Stimulated activated naive CD8-positive, alpha-beta T cell treated with anti-CD3 and anti-CD28 coated beads, Interleukin-15, amount 100 ng/mL, for 72 hours (primary cell): ENCODE measurements at regions not wholly inside any gene's neighbourhood (a gene's known extent, or its start where the extent isn't known, plus 50 kb on each side); places are given as distances from the start of the nearest gene placed in this dataset.

ENCODE experiments used
- ATAC-seq: fragments of 150-1000 bp; cut with Tn5 transposase; 2 replicates; pipeline ENCODE4 v1.10.0; 2021; ENCODE audit warnings: mild to moderate bottlenecking, moderate library complexity
- DNase-seq, 2 donors: peaks; one replicate each; pipeline ENCODE4 v3.0.0; 2021 to 2022
- H3K27ac Mint-ChIP-seq, 2 donors: one replicate each; pipeline ENCODE4 v1.8.0; 2022; ENCODE audit warnings: mild to moderate bottlenecking in 2 of 2, mixed read lengths in 2 of 2, moderate library complexity in 2 of 2
- H3K27me3 Mint-ChIP-seq: one replicate; pipeline ENCODE4 v1.8.0; 2022; ENCODE audit warnings: mixed read lengths
- H3K4me1 Mint-ChIP-seq: one replicate; pipeline ENCODE4 v1.8.0; 2022; ENCODE audit warnings: mild to moderate bottlenecking, mixed read lengths
- H3K4me3 Mint-ChIP-seq, 2 donors: one replicate each; pipeline ENCODE4 v1.8.0; 2022; ENCODE audit warnings: mild to moderate bottlenecking in 2 of 2, mixed read lengths in 2 of 2, moderate library complexity in 1 of 2
- H3K9me3 Mint-ChIP-seq, 2 donors: one replicate each; pipeline ENCODE4 v1.8.0; 2022; ENCODE audit warnings: mixed read lengths in 2 of 2

GRCh38 chr13:112247471-112248405 is 128.4 kb upstream of the SPACA7 start:
- no peaks in the 10 kb centered on the region for H3K4me1 Mint-ChIP-seq
- no peak for ATAC-seq
- H3K4me3 Mint-ChIP-seq = no peak overlapping the region
- DNase-seq = no peak
- peaks cover 20% of the 10 kb centered on the region for H3K27me3 Mint-ChIP-seq
- no peak overlapping the region for H3K27ac Mint-ChIP-seq
- no peaks in the 10 kb centered on the region for H3K9me3 Mint-ChIP-seq

GRCh38 chr13:112248406-112248760 is 127.8 kb upstream of the SPACA7 start:
- ATAC-seq (no peak), DNase-seq (no peak)
- Mint-ChIP-seq H3K9me3 (no peaks in the 10 kb centered on the region), H3K4me1 (no peaks in the 10 kb centered on the region), H3K4me3 (no peak overlapping the region), H3K27ac (no peak overlapping the region), H3K27me3 (peaks cover 20% of the 10 kb centered on the region)

- H3K9me3 Mint-ChIP-seq = no peaks in the 10 kb centered on the region
- no peak for DNase-seq
- peaks cover 27% of the 10 kb centered on the region for H3K27me3 Mint-ChIP-seq
- H3K27ac Mint-ChIP-seq = no peak overlapping the region
- H3K4me3 Mint-ChIP-seq = no peak overlapping the region
- no peak for ATAC-seq
- no peaks in the 10 kb centered on the region for H3K4me1 Mint-ChIP-seq
These were observed 127.1 kb upstream of the SPACA7 start for GRCh38 chr13:112248862-112249592.

- peaks cover 0 to 4% of the 10 kb centered on the region in 2 donors for H3K9me3 Mint-ChIP-seq
- ATAC-seq (peak; percentile 14), DNase-seq (no peak)
- no peak overlapping the region for H3K4me3 Mint-ChIP-seq
- H3K4me1 Mint-ChIP-seq = no peaks in the 10 kb centered on the region
- H3K27ac Mint-ChIP-seq = no peak overlapping the region
- peaks cover 27% of the 10 kb centered on the region for H3K27me3 Mint-ChIP-seq
These were observed 126.2 kb upstream of the SPACA7 start for GRCh38 chr13:112249644-112250610.

GRCh38 chr13:112250788-112251445 is 125.2 kb upstream of the SPACA7 start:
- Mint-ChIP-seq H3K27me3 (peaks cover 34% of the 10 kb centered on the region), H3K27ac (no peak overlapping the region), H3K9me3 (peaks cover 0 to 11% of the 10 kb centered on the region in 2 donors), H3K4me1 (no peaks in the 10 kb centered on the region), H3K4me3 (no peak overlapping the region)
- DNase-seq = no peak
- ATAC-seq = no peak

- Mint-ChIP-seq H3K27ac (no peak overlapping the region), H3K4me1 (no peaks in the 10 kb centered on the region), H3K4me3 (no peak overlapping the region), H3K9me3 (peaks cover 0 to 11% of the 10 kb centered on the region in 2 donors), H3K27me3 (peaks cover 29% of the 10 kb centered on the region)
- ATAC-seq (no peak), DNase-seq (no peak)
These were observed 124.1 kb upstream of the SPACA7 start for GRCh38 chr13:112251930-112252585.

- peaks cover 25% of the 10 kb centered on the region for H3K27me3 Mint-ChIP-seq
- H3K9me3 Mint-ChIP-seq = peaks cover 0 to 11% of the 10 kb centered on the region in 2 donors
- no peak overlapping the region for H3K4me3 Mint-ChIP-seq
- ATAC-seq = no peak
- H3K4me1 Mint-ChIP-seq = no peaks in the 10 kb centered on the region
- no peak for DNase-seq
- H3K27ac Mint-ChIP-seq = no peak overlapping the region
These were observed 123.2 kb upstream of the SPACA7 start for GRCh38 chr13:112252804-112253590.

GRCh38 chr13:112253631-112254030 is 122.5 kb upstream of the SPACA7 start:
- Mint-ChIP-seq H3K4me3 (no peak overlapping the region), H3K9me3 (peaks cover 0 to 11% of the 10 kb centered on the region in 2 donors), H3K27me3 (peaks cover 24% of the 10 kb centered on the region), H3K27ac (no peak overlapping the region), H3K4me1 (no peaks in the 10 kb centered on the region)
- DNase-seq (no peak), ATAC-seq (no peak)

- peak overlapping the region in 1 of 2 donors; percentile 65 for H3K27ac Mint-ChIP-seq
- peaks cover 0 to 16% of the 10 kb centered on the region in 2 donors for H3K9me3 Mint-ChIP-seq
- no peak overlapping the region for H3K4me3 Mint-ChIP-seq
- DNase-seq (no peak), ATAC-seq (no peak)
- H3K4me1 Mint-ChIP-seq = no peaks in the 10 kb centered on the region
- H3K27me3 Mint-ChIP-seq = peaks cover 24% of the 10 kb centered on the region
These were observed 121.9 kb upstream of the SPACA7 start for GRCh38 chr13:112254061-112254818.

- peaks cover 24% of the 10 kb centered on the region for H3K27me3 Mint-ChIP-seq
- peaks cover 0 to 16% of the 10 kb centered on the region in 2 donors for H3K9me3 Mint-ChIP-seq
- no peak overlapping the region for H3K4me3 Mint-ChIP-seq
- ATAC-seq (no peak), DNase-seq (no peak)
- H3K27ac Mint-ChIP-seq = no peak overlapping the region
- H3K4me1 Mint-ChIP-seq = no peaks in the 10 kb centered on the region
These were observed 121.3 kb upstream of the SPACA7 start for GRCh38 chr13:112254900-112255299.

- Mint-ChIP-seq H3K27me3 (peaks cover 24% of the 10 kb centered on the region), H3K9me3 (peaks cover 0 to 16% of the 10 kb centered on the region in 2 donors), H3K4me1 (no peaks in the 10 kb centered on the region), H3K4me3 (no peak overlapping the region), H3K27ac (no peak overlapping the region)
- ATAC-seq (no peak), DNase-seq (no peak)
These were observed 120.5 kb upstream of the SPACA7 start for GRCh38 chr13:112255550-112256120.

GRCh38 chr13:112256716-112257494 is 119.2 kb upstream of the SPACA7 start:
- Mint-ChIP-seq H3K4me1 (no peaks in the 10 kb centered on the region), H3K9me3 (peaks cover 0 to 16% of the 10 kb centered on the region in 2 donors), H3K27me3 (peaks cover 24% of the 10 kb centered on the region), H3K27ac (no peak overlapping the region), H3K4me3 (no peak overlapping the region)
- no peak for ATAC-seq
- no peak for DNase-seq
